Mesothelial cell of epicardium (in vitro differentiated cells): ENCODE measurements at regions not wholly inside any gene's neighbourhood (a gene's known extent, or its start where the extent isn't known, plus 50 kb on each side); places are given as distances from the start of the nearest gene placed in this dataset.
A peak's percentile ranks its signal among the peaks of the same experiment; 100 is the strongest.

Source experiments
- DNase-seq, 2 experiments: peaks; one replicate each; pipeline ENCODE4 v3.0.0; 2021; ENCODE audit warnings: low spot score in 2 of 2; ENCODE audit not compliant: unreplicated experiment in 2 of 2
- H3K27ac Mint-ChIP-seq: 2 replicates; pipeline ENCODE4 v1.8.0; 2021; ENCODE audit warnings: mixed read lengths
- H3K27me3 Mint-ChIP-seq: 2 replicates; pipeline ENCODE4 v1.8.0; 2021; ENCODE audit warnings: low read depth, mixed read lengths
- H3K36me3 Mint-ChIP-seq: 2 replicates; pipeline ENCODE4 v1.8.0; 2021; ENCODE audit warnings: mixed read lengths
- H3K4me1 Mint-ChIP-seq: 2 replicates; pipeline ENCODE4 v1.8.0; 2021; ENCODE audit warnings: mixed read lengths
- H3K4me3 Mint-ChIP-seq: 2 replicates; pipeline ENCODE4 v1.8.0; 2021; ENCODE audit warnings: mild to moderate bottlenecking, moderate library complexity, mixed read lengths
- H3K9me3 Mint-ChIP-seq: 2 replicates; pipeline ENCODE4 v1.8.0; 2021; ENCODE audit warnings: mixed read lengths
- CTCF ChIP-seq: fragments of 200-600 bp; sonication (generic); IDR thresholded peaks from one replicate; pipeline ENCODE4 v1.5.0; 2021; ENCODE audit warnings: antibody characterized with exemption; ENCODE audit not compliant: unreplicated experiment

GRCh38 chr6:134714113-134714512 lies 235.8 kb downstream of the ALDH8A1 start:
- no peak for TF ChIP-seq CTCF
- Mint-ChIP-seq H3K27me3 (no peaks in the 10 kb centered on the region), H3K4me1 (peaks cover 5% of the 10 kb centered on the region), H3K9me3 (peaks cover 7% of the 10 kb centered on the region), H3K36me3 (no peaks in the 10 kb centered on the region), H3K4me3 (no peak overlapping the region), H3K27ac (no peak overlapping the region)
- DNase-seq: no peak

- H3K4me1 Mint-ChIP-seq: peaks cover 6% of the 10 kb centered on the region
- H3K27me3 Mint-ChIP-seq: no peaks in the 10 kb centered on the region
- no peak for TF ChIP-seq CTCF
- no peak overlapping the region for H3K4me3 Mint-ChIP-seq
- peaks cover 7% of the 10 kb centered on the region for H3K9me3 Mint-ChIP-seq
- DNase-seq: no peak
- H3K36me3 Mint-ChIP-seq: no peaks in the 10 kb centered on the region
- H3K27ac Mint-ChIP-seq: no peak overlapping the region
Measured at GRCh38 chr6:134712311-134712710, 237.6 kb downstream of the ALDH8A1 start.

DNA sequence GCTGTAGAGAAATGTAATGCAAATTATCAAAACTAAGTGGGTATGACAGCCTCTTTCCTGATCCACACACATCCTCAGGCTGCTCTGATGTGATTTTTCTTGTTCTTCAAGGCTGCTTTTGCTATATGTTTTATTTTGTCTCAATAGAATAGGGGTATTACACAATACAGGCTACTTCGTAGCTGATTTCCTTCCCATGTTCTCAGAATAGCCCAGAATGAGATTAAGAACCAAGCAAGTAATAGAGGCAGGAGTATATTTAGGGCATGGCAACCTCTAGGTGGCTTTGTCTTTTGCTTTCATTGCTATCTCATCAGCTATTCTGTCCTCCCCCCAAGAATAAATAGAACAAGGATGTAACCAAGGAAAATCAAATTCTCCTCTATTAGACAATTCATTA lies 241.8 kb downstream of the ALDH8A1 start:
- TF ChIP-seq CTCF: no peak
- no peak for DNase-seq
- no peaks in the 10 kb centered on the region for H3K9me3 Mint-ChIP-seq
- no peak overlapping the region for H3K27ac Mint-ChIP-seq
- H3K4me1 Mint-ChIP-seq: peaks cover 19% of the 10 kb centered on the region
- H3K36me3 Mint-ChIP-seq: no peaks in the 10 kb centered on the region
- H3K4me3 Mint-ChIP-seq: no peak overlapping the region
- no peaks in the 10 kb centered on the region for H3K27me3 Mint-ChIP-seq

- Mint-ChIP-seq H3K9me3 (no peaks in the 10 kb centered on the region), H3K27ac (peak overlapping the region; percentile 45), H3K4me3 (no peak overlapping the region), H3K4me1 (peaks cover 19% of the 10 kb centered on the region), H3K36me3 (no peaks in the 10 kb centered on the region), H3K27me3 (no peaks in the 10 kb centered on the region)
- DNase-seq: no peak
- TF ChIP-seq CTCF: no peak
Measured at GRCh38 chr6:134707342-134708031, 242.4 kb downstream of the ALDH8A1 start.

DNA sequence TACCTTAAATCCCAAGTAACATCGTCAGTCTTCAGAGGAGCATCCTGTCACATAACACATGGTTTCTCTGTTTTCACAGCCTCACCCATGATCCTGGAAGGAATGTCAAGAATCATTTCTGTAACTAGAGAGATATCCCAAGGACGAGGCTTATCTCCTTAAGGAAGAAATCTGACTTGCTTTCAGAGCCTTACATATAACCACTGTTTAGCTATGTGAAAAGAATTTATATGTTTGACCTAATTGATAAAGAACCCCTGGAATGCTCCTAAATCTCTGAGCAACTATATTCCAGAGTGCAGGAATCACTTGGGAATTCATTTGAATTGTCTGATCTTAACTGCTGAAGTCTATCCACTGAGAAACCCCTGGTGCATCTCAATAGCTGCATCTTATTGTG lies 243.1 kb downstream of the ALDH8A1 start:
- no peaks in the 10 kb centered on the region for H3K36me3 Mint-ChIP-seq
- peak overlapping the region; percentile 45 for H3K27ac Mint-ChIP-seq
- DNase-seq: no peak
- no peaks in the 10 kb centered on the region for H3K27me3 Mint-ChIP-seq
- TF ChIP-seq CTCF: no peak
- H3K4me3 Mint-ChIP-seq: no peak overlapping the region
- no peaks in the 10 kb centered on the region for H3K9me3 Mint-ChIP-seq
- H3K4me1 Mint-ChIP-seq: peaks cover 17% of the 10 kb centered on the region

GRCh38 chr6:134706153-134706552 lies 243.7 kb downstream of the ALDH8A1 start:
- Mint-ChIP-seq H3K27me3 (no peaks in the 10 kb centered on the region), H3K27ac (peak overlapping the region; percentile 83), H3K4me3 (no peak overlapping the region), H3K36me3 (no peaks in the 10 kb centered on the region), H3K9me3 (no peaks in the 10 kb centered on the region), H3K4me1 (peaks cover 17% of the 10 kb centered on the region)
- no peak for DNase-seq
- TF ChIP-seq CTCF: no peak
